Kidney (tissue), 13 donors: ENCODE measurements at regions not wholly inside any gene's neighbourhood (a gene's known extent, or its start where the extent isn't known, plus 50 kb on each side); places are given as distances from the start of the nearest gene placed in this dataset.
A peak's percentile ranks its signal among the peaks of the same experiment; 100 is the strongest.

ENCODE experiments used
- DNase-seq, 5 donors: peaks; one replicate each; pipeline ENCODE4 v3.0.0-alpha.2; 2013 to 2020
- FAIRE-seq: peaks from 2 replicates; lab custom pipeline; 2012; peaks lifted over from hg19 to GRCh38; lab: Jason Lieb, UNC
- H3K27ac ChIP-seq, 2 donors: one replicate each; pipeline ENCODE4 v1.7.0; 2013; ENCODE audit warnings: low read depth in 2 of 2, low read length in 2 of 2, inconsistent platforms in 1 of 2
- H3K27me3 ChIP-seq: one replicate; pipeline ENCODE4 v1.7.1; 2013; ENCODE audit warnings: low read length, inconsistent platforms; ENCODE audit not compliant: control insufficient read depth, insufficient read depth
- H3K36me3 ChIP-seq, 3 donors: one replicate each; pipeline versions ENCODE4 v1.7.0 to v1.7.1; 2013; ENCODE audit warnings: low read length in 3 of 3, control low read depth in 1 of 3, inconsistent platforms in 1 of 3; ENCODE audit not compliant: insufficient read depth in 3 of 3, control insufficient read depth in 2 of 3
- H3K4me1 ChIP-seq, 3 donors: one replicate each; pipeline versions ENCODE4 v1.7.0 to v1.7.1; 2013; ENCODE audit warnings: low read length in 3 of 3, inconsistent platforms in 1 of 3, low read depth in 1 of 3; ENCODE audit not compliant: control insufficient read depth in 2 of 3, insufficient read depth in 2 of 3
- H3K4me3 ChIP-seq, 3 donors: one replicate each; pipeline versions ENCODE4 v1.7.0 to v1.8.1; 2013; ENCODE audit warnings: low read length in 3 of 3, control low read depth in 1 of 3, inconsistent platforms in 1 of 3
- H3K9ac ChIP-seq, 3 donors: one replicate each; pipeline versions ENCODE4 v1.7.0 to v1.7.1; 2013; ENCODE audit warnings: low read length in 3 of 3, control low read depth in 1 of 3, inconsistent platforms in 1 of 3
- H3K9me3 ChIP-seq, 3 donors: one replicate each; pipeline versions ENCODE4 v1.7.0 to v1.7.1; 2013; ENCODE audit warnings: low read length in 3 of 3, control low read depth in 1 of 3, inconsistent platforms in 1 of 3; ENCODE audit not compliant: control insufficient read depth in 2 of 3, insufficient read depth in 1 of 3
- intact Hi-C: fragments of 100-400 bp; cut with DNase I; formaldehyde crosslinking; loops from one replicate; pipeline ENCODE4 v1.11.1; 2022
- TF ChIP-seq, protein P1 (sequence below): IDR thresholded peaks from 3 replicates; pipeline ENCODE4 v1.5.1; 2012; ENCODE audit warnings: mild to moderate bottlenecking, moderate library complexity, borderline replicate concordance; ENCODE audit not compliant: insufficient read depth; ENCODE audit errors: extremely low read depth
- donor health status: control.
- donor health status: control.
- donor health status: control.
- donor health status: control.
- donor health status: control.
- donor health status: DM: yes; HTN: yes; CAD: no.
- donor health status: Normal renal cell carcinoma (clear cell type).

DNA sequence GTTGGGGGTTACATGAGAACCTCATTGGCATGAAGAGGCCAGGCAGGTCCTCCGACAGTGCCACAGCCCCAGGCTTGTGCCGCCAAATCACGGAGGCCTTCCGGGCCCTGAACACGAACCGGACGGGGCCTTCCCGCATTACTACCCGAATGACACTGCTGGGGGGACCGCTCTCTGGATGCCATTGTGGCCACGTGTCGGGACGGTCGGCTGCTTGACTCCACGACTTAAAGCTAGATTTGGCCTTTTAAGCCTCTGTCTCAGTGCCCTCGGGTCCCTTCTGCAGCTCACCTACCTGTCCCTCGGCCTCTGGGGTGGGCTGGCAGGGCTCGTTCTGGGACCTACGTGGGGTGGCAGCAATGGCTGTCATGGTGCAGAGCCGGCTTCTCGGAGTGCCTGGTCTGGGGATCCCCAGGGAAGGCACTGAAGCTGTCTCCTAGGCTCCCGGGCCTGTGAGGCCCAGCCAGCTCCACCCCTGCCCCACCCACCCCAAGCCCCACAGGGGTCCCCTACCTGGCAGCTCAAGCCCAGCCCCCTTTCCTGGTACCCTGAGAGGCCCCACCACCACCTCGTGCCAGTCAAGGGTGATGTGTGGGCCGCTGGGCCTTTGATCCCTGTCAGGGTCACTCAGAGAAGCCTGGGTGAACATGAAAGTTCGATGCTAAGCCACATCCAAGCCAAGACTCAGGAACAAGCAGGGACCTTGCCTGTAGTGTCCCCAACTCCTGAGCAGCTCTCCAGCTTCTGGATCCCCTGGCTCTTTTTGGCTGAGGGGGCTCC, 245.8 kb upstream of the SGCG start:
- TF ChIP-seq, protein P1, sequence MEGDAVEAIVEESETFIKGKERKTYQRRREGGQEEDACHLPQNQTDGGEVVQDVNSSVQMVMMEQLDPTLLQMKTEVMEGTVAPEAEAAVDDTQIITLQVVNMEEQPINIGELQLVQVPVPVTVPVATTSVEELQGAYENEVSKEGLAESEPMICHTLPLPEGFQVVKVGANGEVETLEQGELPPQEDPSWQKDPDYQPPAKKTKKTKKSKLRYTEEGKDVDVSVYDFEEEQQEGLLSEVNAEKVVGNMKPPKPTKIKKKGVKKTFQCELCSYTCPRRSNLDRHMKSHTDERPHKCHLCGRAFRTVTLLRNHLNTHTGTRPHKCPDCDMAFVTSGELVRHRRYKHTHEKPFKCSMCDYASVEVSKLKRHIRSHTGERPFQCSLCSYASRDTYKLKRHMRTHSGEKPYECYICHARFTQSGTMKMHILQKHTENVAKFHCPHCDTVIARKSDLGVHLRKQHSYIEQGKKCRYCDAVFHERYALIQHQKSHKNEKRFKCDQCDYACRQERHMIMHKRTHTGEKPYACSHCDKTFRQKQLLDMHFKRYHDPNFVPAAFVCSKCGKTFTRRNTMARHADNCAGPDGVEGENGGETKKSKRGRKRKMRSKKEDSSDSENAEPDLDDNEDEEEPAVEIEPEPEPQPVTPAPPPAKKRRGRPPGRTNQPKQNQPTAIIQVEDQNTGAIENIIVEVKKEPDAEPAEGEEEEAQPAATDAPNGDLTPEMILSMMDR: no peak

DNA sequence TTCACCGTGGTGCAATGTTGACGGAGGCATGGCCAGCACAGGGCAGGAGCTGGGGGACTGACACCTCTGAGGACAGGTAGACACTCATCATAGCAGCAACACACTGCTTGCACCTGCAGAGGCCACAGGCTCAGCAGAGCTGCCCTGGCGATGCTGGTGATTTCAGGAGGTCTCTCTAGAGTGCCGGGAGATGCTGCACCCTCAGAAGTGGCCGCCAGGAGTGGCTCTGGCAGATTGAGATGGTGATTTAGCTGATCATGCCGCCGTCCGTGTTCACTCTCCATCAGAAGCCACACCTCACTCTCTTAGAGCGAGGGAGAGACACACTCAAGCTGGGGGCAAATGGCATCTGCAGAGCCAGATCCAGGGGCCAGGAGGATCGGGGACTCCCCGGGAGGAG, 244.6 kb upstream of the SGCG start:
- Histone ChIP-seq H3K27me3 (no peaks in the 10 kb centered on the region), H3K36me3 (peaks cover 0 to 7% (median 0%) of the 10 kb centered on the region in 3 donors), H3K27ac (no peak overlapping the region), H3K9ac (no peak overlapping the region), H3K4me1 (no peaks in the 10 kb centered on the region), H3K4me3 (no peak overlapping the region), H3K9me3 (peaks cover 0 to 4% (median 0%) of the 10 kb centered on the region in 3 donors)
- intact Hi-C loops: no loop called here
- DNase-seq: peak in 1 of 5 donors; percentile 35
- TF ChIP-seq, protein P1: no peak
- no peak for FAIRE-seq

More for the DNA sequence above, 245.8 kb upstream of the SGCG start:
- no peak overlapping the region for H3K9ac ChIP-seq
- H3K9me3 ChIP-seq: peaks cover 0 to 4% (median 0%) of the 10 kb centered on the region in 3 donors
- peaks cover 0 to 7% (median 0%) of the 10 kb centered on the region in 3 donors for H3K36me3 ChIP-seq
- intact Hi-C loops: no loop called here
- H3K27me3 ChIP-seq: no peaks in the 10 kb centered on the region
- no peak overlapping the region for H3K4me3 ChIP-seq
- FAIRE-seq (no peak), DNase-seq (no peak)
- H3K4me1 ChIP-seq: no peaks in the 10 kb centered on the region
- no peak overlapping the region for H3K27ac ChIP-seq

DNA sequence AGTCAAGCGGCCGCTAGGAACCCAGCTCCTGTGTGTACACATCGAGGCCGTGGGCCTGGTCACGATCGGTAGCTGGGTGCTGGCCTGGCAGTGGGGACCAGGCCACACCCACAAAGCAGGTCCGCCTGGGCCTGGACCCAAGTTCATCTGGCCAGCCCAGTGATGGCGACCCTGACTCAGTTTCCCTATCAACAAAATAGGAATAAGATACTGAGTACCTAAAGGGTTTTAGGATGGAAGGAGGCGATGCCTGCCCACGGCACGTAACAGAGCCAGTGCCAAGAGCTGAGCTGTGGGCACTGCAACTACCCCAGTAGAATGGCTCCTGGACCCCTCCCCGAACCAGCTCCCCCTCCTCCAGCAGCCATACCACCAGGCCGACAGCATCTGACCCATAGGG, 243.5 kb upstream of the SGCG start:
- H3K4me1 ChIP-seq: no peaks in the 10 kb centered on the region
- TF ChIP-seq, protein P1: no peak
- DNase-seq (peak in 1 of 5 donors; percentile 64), FAIRE-seq (no peak)
- H3K36me3 ChIP-seq: peaks cover 0 to 7% (median 0%) of the 10 kb centered on the region in 3 donors
- H3K27me3 ChIP-seq: no peaks in the 10 kb centered on the region
- H3K4me3 ChIP-seq: no peak overlapping the region
- H3K27ac ChIP-seq: no peak overlapping the region
- H3K9ac ChIP-seq: no peak overlapping the region
- H3K9me3 ChIP-seq: peaks cover 0 to 4% (median 0%) of the 10 kb centered on the region in 3 donors
- intact Hi-C loops: no loop called here
